ENCODE measurements at regions not wholly inside any gene's neighbourhood (a gene's known extent, or its start where the extent isn't known, plus 50 kb on each side); places are given as distances from the start of the nearest gene placed in this dataset.
A peak's percentile ranks its signal among the peaks of the same experiment; 100 is the strongest.

- WGBS, 2 donors (ENCODE audit: extremely low coverage in 2 of 2, insufficient read length in 2 of 2, insufficient replicate concordance in 1 of 2) = no CpG with 5 or more reads among the region's 29 CpGs
- peak overlapping the region; percentile 84 for H3K18ac ChIP-seq (ENCODE audit: low read length)
- H3K9ac ChIP-seq (ENCODE audit: low read depth, low read length, poor library complexity) = no peak overlapping the region
- H3K9me3 ChIP-seq (replicated peaks in 1 of 2; ENCODE audit: control insufficient read depth in 2 of 2, insufficient read depth in 1 of 2, low read depth in 1 of 2, low read length in 2 of 2) = peaks cover 0 to 3% of the 10 kb centered on the region in 2 donors
- no peak overlapping the region for H4K91ac ChIP-seq (ENCODE audit: low read depth, low read length, poor library complexity)
- H3K4me1 ChIP-seq (ENCODE audit: control insufficient read depth in 2 of 2, insufficient read depth in 1 of 2, low read depth in 1 of 2, low read length in 2 of 2) = peaks cover 2 to 10% of the 10 kb centered on the region in 2 donors
- DNase-seq (ENCODE audit: low spot score) = no peak
- H3K4ac ChIP-seq (ENCODE audit: low read length) = no peak overlapping the region
- no peak overlapping the region for H2BK12ac ChIP-seq (ENCODE audit: low read length)
- no peak overlapping the region for H3K4me2 ChIP-seq (ENCODE audit: insufficient read depth, low read length, poor library complexity, severe bottlenecking)
- H2AK5ac ChIP-seq (ENCODE audit: low read depth, low read length) = peak overlapping the region; percentile 53
- no peak overlapping the region for H4K8ac ChIP-seq (ENCODE audit: low read depth, low read length)
- H2AFZ ChIP-seq (ENCODE audit: low read length) = no peak overlapping the region
- no peak overlapping the region for H3K27ac ChIP-seq (replicated peaks; ENCODE audit: low read length)
- H3K4me3 ChIP-seq (ENCODE audit: low read length in 2 of 2) = no peak overlapping the region
- H2BK120ac ChIP-seq (ENCODE audit: low read depth, low read length) = no peak overlapping the region
- H3K36me3 ChIP-seq (replicated peaks in 1 of 2; ENCODE audit: control insufficient read depth in 2 of 2, insufficient read depth in 2 of 2, low read length in 2 of 2) = peaks cover 2 to 24% of the 10 kb centered on the region in 2 donors
- no peak overlapping the region for H2BK5ac ChIP-seq (ENCODE audit: low read length)
- H2BK15ac ChIP-seq (ENCODE audit: low read length) = no peak overlapping the region
- H3K23ac ChIP-seq (ENCODE audit: low read depth, low read length, poor library complexity) = peak overlapping the region; percentile 43
- peak overlapping the region; percentile 47 for H3K14ac ChIP-seq (ENCODE audit: low read length)
- H3K27me3 ChIP-seq (ENCODE audit: control insufficient read depth in 3 of 3, insufficient read depth in 3 of 3, low read depth in 1 of 3, low read length in 3 of 3) = no peaks in the 10 kb centered on the region
- H3K79me1 ChIP-seq (ENCODE audit: low read depth, low read length) = no peaks in the 10 kb centered on the region
These were observed 102.7 kb downstream of the RNASET2 start for GRCh38 chr6:166853371-166854325.

- Histone ChIP-seq H3K23ac (ENCODE audit: low read depth, low read length, poor library complexity) (no peak overlapping the region), H2BK15ac (ENCODE audit: low read length) (no peak overlapping the region), H3K9ac (ENCODE audit: low read depth, low read length, poor library complexity) (no peak overlapping the region), H3K36me3 (replicated peaks in 1 of 2; ENCODE audit: control insufficient read depth in 2 of 2, insufficient read depth in 2 of 2, low read length in 2 of 2) (peaks cover 2 to 16% of the 10 kb centered on the region in 2 donors), H2BK12ac (ENCODE audit: low read length) (no peak overlapping the region), H4K91ac (ENCODE audit: low read depth, low read length, poor library complexity) (no peak overlapping the region), H4K8ac (ENCODE audit: low read depth, low read length) (no peak overlapping the region), H2BK120ac (ENCODE audit: low read depth, low read length) (no peak overlapping the region), H3K79me1 (ENCODE audit: low read depth, low read length) (no peaks in the 10 kb centered on the region), H2BK5ac (ENCODE audit: low read length) (no peak overlapping the region), H3K18ac (ENCODE audit: low read length) (peak overlapping the region; percentile 46), H2AFZ (ENCODE audit: low read length) (no peak overlapping the region), H3K14ac (ENCODE audit: low read length) (no peak overlapping the region), H3K4me1 (ENCODE audit: control insufficient read depth in 2 of 2, insufficient read depth in 1 of 2, low read depth in 1 of 2, low read length in 2 of 2) (peaks cover 2 to 10% of the 10 kb centered on the region in 2 donors), H3K4me2 (ENCODE audit: insufficient read depth, low read length, poor library complexity, severe bottlenecking) (no peak overlapping the region), H3K4me3 (ENCODE audit: low read length in 2 of 2) (no peak overlapping the region), H3K27me3 (ENCODE audit: control insufficient read depth in 3 of 3, insufficient read depth in 3 of 3, low read depth in 1 of 3, low read length in 3 of 3) (no peaks in the 10 kb centered on the region), H3K9me3 (replicated peaks in 1 of 2; ENCODE audit: control insufficient read depth in 2 of 2, insufficient read depth in 1 of 2, low read depth in 1 of 2, low read length in 2 of 2) (peaks cover 0 to 3% of the 10 kb centered on the region in 2 donors), H3K27ac (replicated peaks; ENCODE audit: low read length) (no peak overlapping the region), H3K4ac (ENCODE audit: low read length) (peak overlapping the region; percentile 19), H2AK5ac (ENCODE audit: low read depth, low read length) (peak overlapping the region; percentile 48)
- WGBS, 2 donors (ENCODE audit: extremely low coverage in 2 of 2, insufficient read length in 2 of 2, insufficient replicate concordance in 1 of 2) = no CpG with 5 or more reads among the region's 18 CpGs
- DNase-seq (ENCODE audit: low spot score) = no peak
These were observed 103.8 kb downstream of the RNASET2 start for GRCh38 chr6:166852451-166852975.

DNA sequence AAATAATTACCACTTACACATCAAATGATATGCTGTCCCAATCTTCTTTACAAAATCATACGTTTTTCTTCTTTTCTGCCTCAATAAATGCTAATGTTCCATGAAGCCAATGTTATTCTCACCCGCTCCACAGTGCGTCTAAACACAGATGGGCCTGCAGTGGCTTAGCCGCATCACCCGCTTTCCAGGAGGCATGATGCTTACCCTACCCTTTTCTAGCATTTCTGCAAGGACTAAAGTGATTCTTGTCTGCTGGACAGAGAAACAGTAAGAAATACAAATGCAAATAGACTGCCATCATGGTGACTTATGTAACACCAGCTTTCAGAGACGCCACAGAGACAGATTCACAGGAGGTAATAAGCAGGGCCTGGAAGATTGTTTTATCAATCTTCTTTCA is 104.4 kb downstream of the RNASET2 start:
- Histone ChIP-seq H3K36me3 (replicated peaks in 1 of 2; ENCODE audit: control insufficient read depth in 2 of 2, insufficient read depth in 2 of 2, low read length in 2 of 2) (peaks cover 2 to 10% of the 10 kb centered on the region in 2 donors), H4K91ac (ENCODE audit: low read depth, low read length, poor library complexity) (no peak overlapping the region), H2BK15ac (ENCODE audit: low read length) (no peak overlapping the region), H3K18ac (ENCODE audit: low read length) (no peak overlapping the region), H3K79me1 (ENCODE audit: low read depth, low read length) (no peaks in the 10 kb centered on the region), H3K4me2 (ENCODE audit: insufficient read depth, low read length, poor library complexity, severe bottlenecking) (no peak overlapping the region), H4K8ac (ENCODE audit: low read depth, low read length) (no peak overlapping the region), H2BK12ac (ENCODE audit: low read length) (no peak overlapping the region), H3K9me3 (replicated peaks in 1 of 2; ENCODE audit: control insufficient read depth in 2 of 2, insufficient read depth in 1 of 2, low read depth in 1 of 2, low read length in 2 of 2) (peaks cover 0 to 5% of the 10 kb centered on the region in 2 donors), H2BK120ac (ENCODE audit: low read depth, low read length) (no peak overlapping the region), H3K4me1 (ENCODE audit: control insufficient read depth in 2 of 2, insufficient read depth in 1 of 2, low read depth in 1 of 2, low read length in 2 of 2) (peaks cover 2 to 10% of the 10 kb centered on the region in 2 donors), H3K27me3 (ENCODE audit: control insufficient read depth in 3 of 3, insufficient read depth in 3 of 3, low read depth in 1 of 3, low read length in 3 of 3) (no peaks in the 10 kb centered on the region), H3K4me3 (ENCODE audit: low read length in 2 of 2) (no peak overlapping the region), H3K4ac (ENCODE audit: low read length) (no peak overlapping the region), H3K14ac (ENCODE audit: low read length) (no peak overlapping the region), H3K23ac (ENCODE audit: low read depth, low read length, poor library complexity) (no peak overlapping the region), H3K9ac (ENCODE audit: low read depth, low read length, poor library complexity) (no peak overlapping the region), H2BK5ac (ENCODE audit: low read length) (no peak overlapping the region), H2AK5ac (ENCODE audit: low read depth, low read length) (no peak overlapping the region), H3K27ac (replicated peaks; ENCODE audit: low read length) (no peak overlapping the region), H2AFZ (ENCODE audit: low read length) (no peak overlapping the region)
- WGBS, 2 donors (ENCODE audit: extremely low coverage in 2 of 2, insufficient read length in 2 of 2, insufficient replicate concordance in 1 of 2) = no CpG with 5 or more reads among the region's 6 CpGs
- DNase-seq (ENCODE audit: low spot score) = no peak

- H2BK5ac ChIP-seq (ENCODE audit: low read length) = no peak overlapping the region
- peaks cover 0 to 5% of the 10 kb centered on the region in 2 donors for H3K9me3 ChIP-seq (replicated peaks in 1 of 2; ENCODE audit: control insufficient read depth in 2 of 2, insufficient read depth in 1 of 2, low read depth in 1 of 2, low read length in 2 of 2)
- H3K4me2 ChIP-seq (ENCODE audit: insufficient read depth, low read length, poor library complexity, severe bottlenecking) = no peak overlapping the region
- H3K4me1 ChIP-seq (ENCODE audit: control insufficient read depth in 2 of 2, insufficient read depth in 1 of 2, low read depth in 1 of 2, low read length in 2 of 2) = peaks cover 2 to 10% of the 10 kb centered on the region in 2 donors
- DNase-seq (ENCODE audit: low spot score) = no peak
- no peaks in the 10 kb centered on the region for H3K79me1 ChIP-seq (ENCODE audit: low read depth, low read length)
- no peak overlapping the region for H3K14ac ChIP-seq (ENCODE audit: low read length)
- no peak overlapping the region for H4K91ac ChIP-seq (ENCODE audit: low read depth, low read length, poor library complexity)
- H2AK5ac ChIP-seq (ENCODE audit: low read depth, low read length) = no peak overlapping the region
- no peak overlapping the region for H2BK120ac ChIP-seq (ENCODE audit: low read depth, low read length)
- H2BK15ac ChIP-seq (ENCODE audit: low read length) = no peak overlapping the region
- H3K4ac ChIP-seq (ENCODE audit: low read length) = no peak overlapping the region
- no peak overlapping the region for H3K4me3 ChIP-seq (ENCODE audit: low read length in 2 of 2)
- peaks cover 2 to 5% of the 10 kb centered on the region in 2 donors for H3K36me3 ChIP-seq (replicated peaks in 1 of 2; ENCODE audit: control insufficient read depth in 2 of 2, insufficient read depth in 2 of 2, low read length in 2 of 2)
- H3K18ac ChIP-seq (ENCODE audit: low read length) = no peak overlapping the region
- H3K27ac ChIP-seq (replicated peaks; ENCODE audit: low read length) = no peak overlapping the region
- no peak overlapping the region for H2AFZ ChIP-seq (ENCODE audit: low read length)
- H2BK12ac ChIP-seq (ENCODE audit: low read length) = no peak overlapping the region
- no peak overlapping the region for H4K8ac ChIP-seq (ENCODE audit: low read depth, low read length)
- no CpG with 5 or more reads among the region's 11 CpGs for WGBS, 2 donors (ENCODE audit: extremely low coverage in 2 of 2, insufficient read length in 2 of 2, insufficient replicate concordance in 1 of 2)
- no peaks in the 10 kb centered on the region for H3K27me3 ChIP-seq (ENCODE audit: control insufficient read depth in 3 of 3, insufficient read depth in 3 of 3, low read depth in 1 of 3, low read length in 3 of 3)
- H3K9ac ChIP-seq (ENCODE audit: low read depth, low read length, poor library complexity) = no peak overlapping the region
- H3K23ac ChIP-seq (ENCODE audit: low read depth, low read length, poor library complexity) = no peak overlapping the region
These were observed 104.9 kb downstream of the RNASET2 start for GRCh38 chr6:166851426-166851825.
